ENCODE measurements at regions not wholly inside any gene's neighbourhood (a gene's known extent, or its start where the extent isn't known, plus 50 kb on each side); places are given as distances from the start of the nearest gene placed in this dataset.

- DNase-seq (ENCODE audit: low read depth): no peak
Observed at GRCh38 chr9:23444658-23445057, 381.4 kb downstream of the ELAVL2 start.

- DNase-seq (ENCODE audit: low read depth): no peak
Observed at GRCh38 chr9:23447166-23447565, 378.9 kb downstream of the ELAVL2 start.

DNA sequence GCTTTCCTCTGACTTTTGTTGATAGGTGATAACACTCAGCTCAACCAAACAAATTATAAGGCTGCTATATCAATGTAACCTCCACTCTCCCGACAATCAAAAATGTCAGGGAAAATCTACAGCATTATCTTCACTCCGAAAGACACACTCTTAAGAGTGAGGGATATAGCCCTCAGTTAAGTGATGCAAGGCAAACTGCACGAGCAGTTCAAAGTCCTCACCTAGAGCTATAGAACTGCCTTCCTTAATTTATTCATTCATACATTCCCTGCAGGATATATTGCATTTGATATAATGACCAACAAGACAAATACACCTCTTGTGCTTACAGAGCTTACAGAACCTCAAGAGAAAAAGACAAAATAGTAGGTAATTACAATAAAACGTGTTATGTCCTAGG lies 378.1 kb downstream of the ELAVL2 start:
- no peak for DNase-seq (ENCODE audit: low read depth)

GRCh38 chr9:23451802-23452418 lies 374.1 kb downstream of the ELAVL2 start:
- no peak for DNase-seq (ENCODE audit: low read depth)

GRCh38 chr9:23464275-23464674 lies 361.8 kb downstream of the ELAVL2 start:
- DNase-seq (ENCODE audit: low read depth): no peak

GRCh38 chr9:23467276-23467675 lies 358.8 kb downstream of the ELAVL2 start:
- DNase-seq (ENCODE audit: low read depth): no peak

GRCh38 chr9:23477908-23478307 lies 348.1 kb downstream of the ELAVL2 start:
- no peak for DNase-seq (ENCODE audit: low read depth)

GRCh38 chr9:23483566-23483965 lies 342.5 kb downstream of the ELAVL2 start:
- DNase-seq (ENCODE audit: low read depth): no peak

DNA sequence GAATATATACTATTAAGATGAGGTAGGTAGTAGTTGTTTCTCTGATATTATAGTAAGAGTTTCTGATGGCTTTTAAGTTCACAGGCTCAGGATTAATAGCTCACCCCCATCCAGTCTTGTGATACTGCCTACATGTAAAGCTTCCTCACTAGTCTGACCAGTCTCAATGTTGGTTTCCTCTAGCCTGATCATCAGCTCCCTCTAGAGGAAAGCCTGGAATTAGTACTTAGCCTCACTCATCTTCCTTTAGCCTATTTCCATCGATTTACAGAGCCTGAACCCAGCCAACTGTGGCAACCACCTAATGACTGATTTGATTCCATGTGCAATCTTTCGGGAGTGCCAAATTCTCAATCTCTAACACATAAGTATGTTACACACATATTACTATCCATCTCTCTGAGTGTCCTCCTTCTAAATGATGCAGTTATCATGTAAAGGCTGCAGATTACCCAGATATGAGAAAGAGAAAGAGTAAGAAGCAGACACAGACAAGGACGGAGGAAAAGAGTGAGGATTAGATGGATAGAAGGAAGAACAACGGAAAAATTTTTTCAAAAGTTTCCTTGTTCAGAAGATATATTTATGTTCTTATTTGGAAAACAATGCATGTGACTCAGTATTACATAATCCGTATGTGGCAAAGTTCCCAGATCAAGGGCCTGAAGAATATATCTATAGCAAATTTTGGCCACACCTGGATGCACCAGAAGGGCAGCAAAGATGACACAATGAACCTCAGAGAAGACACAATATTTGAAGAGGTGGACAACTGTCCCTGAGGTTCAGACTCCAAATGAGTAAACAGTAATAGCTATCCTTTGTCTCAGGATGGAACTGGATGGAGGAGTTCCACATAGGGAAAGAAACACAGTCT lies 333.7 kb downstream of the ELAVL2 start:
- no peak for DNase-seq (ENCODE audit: low read depth)

DNA sequence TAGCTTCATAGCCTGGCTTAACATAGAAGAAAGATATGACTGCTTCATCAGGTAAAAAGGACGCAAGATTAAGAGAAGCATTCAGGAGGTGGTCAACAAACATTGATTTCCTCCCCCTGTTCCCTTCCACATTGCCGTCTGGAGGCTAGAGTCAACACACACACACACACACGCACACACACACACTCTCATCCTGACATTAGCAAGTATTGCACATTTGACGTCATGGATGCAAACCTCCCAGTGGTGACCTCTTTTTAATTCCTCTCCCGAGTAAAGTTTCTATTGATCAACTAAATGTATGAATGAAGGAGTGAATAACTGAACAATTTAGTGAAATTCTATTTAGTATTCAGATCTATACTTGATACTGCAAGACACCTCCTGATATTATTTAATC lies 332.8 kb downstream of the ELAVL2 start:
- no peak for DNase-seq (ENCODE audit: low read depth)

- DNase-seq (ENCODE audit: low read depth): no peak
Observed at GRCh38 chr9:23496489-23497136, 329.4 kb downstream of the ELAVL2 start.

DNA sequence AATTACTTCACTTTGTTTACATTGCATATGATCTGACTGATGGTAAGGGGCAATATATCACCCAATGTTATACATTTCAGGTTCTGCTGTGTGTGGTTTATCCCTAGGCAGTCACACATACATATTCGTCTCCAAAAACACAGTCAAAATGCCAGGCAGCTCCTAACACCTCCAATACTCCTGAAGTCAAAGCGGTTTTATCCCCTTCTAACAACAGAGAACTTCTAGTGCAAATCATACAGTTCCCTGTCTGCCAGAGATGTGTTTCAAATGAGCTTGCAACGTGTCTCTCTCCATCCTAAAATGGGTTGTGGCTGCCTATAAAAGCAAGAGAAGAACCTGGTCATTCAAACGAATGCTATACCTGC lies 328.9 kb downstream of the ELAVL2 start:
- no peak for DNase-seq (ENCODE audit: low read depth)

DNA sequence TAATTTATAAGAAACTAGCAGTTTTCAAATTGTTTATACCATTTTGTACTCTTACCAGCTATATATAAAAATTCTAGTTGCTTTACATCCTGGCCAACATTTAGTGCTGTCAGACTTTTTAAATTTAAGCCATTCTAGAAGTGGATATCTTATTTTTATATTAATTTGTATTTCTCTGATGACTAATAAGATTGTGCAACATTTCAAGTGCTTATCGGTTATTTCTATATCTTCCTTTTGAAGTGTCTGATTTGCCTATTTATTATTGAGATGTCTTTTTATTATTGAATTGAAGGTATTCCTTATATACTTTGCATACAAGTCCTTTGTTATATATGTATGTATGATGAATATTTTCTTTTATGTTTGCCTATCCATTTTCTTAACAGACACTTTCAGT lies 324.0 kb downstream of the ELAVL2 start:
- DNase-seq (ENCODE audit: low read depth): no peak

DNA sequence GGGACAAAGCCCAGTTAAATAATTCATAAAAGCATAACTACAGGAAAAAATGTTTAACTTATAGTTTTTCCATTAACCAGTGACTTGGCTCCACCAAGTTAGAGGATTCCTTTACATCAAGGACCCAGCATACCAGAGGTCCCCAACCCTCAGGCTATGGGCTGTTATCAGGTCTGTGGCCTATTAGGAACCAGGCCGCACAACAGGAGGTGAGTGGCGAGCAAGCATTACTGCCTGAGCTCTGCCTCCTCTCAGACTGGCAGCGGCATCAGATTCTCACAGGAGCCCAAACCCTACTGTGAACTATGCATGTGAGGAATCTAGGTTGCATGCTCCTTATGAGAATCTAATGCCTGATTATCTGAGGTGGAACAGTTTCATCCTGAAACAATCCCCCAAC lies 303.1 kb downstream of the ELAVL2 start:
- no peak for DNase-seq (ENCODE audit: low read depth)

- DNase-seq (ENCODE audit: low read depth): no peak
Observed at GRCh38 chr9:23524607-23525155, 301.4 kb downstream of the ELAVL2 start.

- no peak for DNase-seq (ENCODE audit: low read depth)
Observed at GRCh38 chr9:23526806-23527205, 299.2 kb downstream of the ELAVL2 start.

- DNase-seq (ENCODE audit: low read depth): no peak
Observed at GRCh38 chr9:23532282-23532681, 293.8 kb downstream of the ELAVL2 start.

- DNase-seq (ENCODE audit: low read depth): no peak
Observed at GRCh38 chr9:23537192-23538066, 288.6 kb downstream of the ELAVL2 start.

GRCh38 chr9:23538067-23538402 lies 288.0 kb downstream of the ELAVL2 start:
- no peak for DNase-seq (ENCODE audit: low read depth)

DNA sequence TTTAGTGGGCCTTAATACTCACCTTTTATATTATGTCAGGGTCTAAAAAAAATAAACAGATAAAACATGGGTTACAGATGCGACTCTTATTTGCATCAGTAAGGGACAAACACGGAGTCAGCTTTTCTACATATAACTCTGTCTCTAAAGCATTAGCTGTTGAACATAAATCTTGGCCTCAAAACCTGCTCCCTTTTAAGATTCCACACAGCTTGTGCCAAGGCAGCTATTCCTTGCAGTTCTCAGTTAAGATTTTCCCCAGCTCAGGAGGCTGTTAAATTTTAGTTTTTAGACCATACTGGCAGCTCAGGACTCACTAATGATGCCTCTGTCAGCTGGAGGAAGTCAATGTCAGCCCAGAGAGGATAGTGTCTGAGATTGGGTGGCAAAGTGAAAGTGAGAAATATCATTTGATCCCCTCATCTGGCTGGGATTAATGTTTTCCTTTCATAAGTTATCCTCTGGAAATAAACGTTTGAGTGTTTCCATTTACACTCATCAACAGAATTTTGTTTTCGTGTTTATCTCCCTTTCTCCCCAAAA lies 287.5 kb downstream of the ELAVL2 start:
- DNase-seq (ENCODE audit: low read depth): no peak

GRCh38 chr9:23539311-23539710 lies 286.7 kb downstream of the ELAVL2 start:
- no peak for DNase-seq (ENCODE audit: low read depth)

DNA sequence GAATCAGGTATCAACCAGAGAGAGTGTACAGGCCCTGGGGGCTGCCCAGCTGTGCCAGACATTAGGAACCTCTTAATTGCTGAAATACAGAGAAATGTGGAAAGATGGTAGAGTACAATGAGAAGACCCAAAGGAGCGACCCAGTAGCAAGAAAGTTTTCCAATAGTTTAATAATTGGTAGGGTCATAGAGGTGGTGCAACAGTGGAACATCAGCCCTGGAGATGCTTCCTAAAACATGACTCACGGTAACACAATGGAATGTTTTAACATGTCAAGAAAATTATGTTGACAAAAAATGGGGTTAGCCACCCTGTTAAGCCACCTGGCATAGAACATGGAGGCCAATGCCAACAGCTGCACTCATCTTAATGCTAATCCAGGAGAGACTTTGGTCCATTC lies 284.1 kb downstream of the ELAVL2 start:
- DNase-seq (ENCODE audit: low read depth): no peak

Data from fibroblast of the conjunctiva (primary cell).